Endothelial cell of umbilical vein (primary cell): ENCODE measurements at regions not wholly inside any gene's neighbourhood (a gene's known extent, or its start where the extent isn't known, plus 50 kb on each side); places are given as distances from the start of the nearest gene placed in this dataset.

Source experiments
- EZH2 ChIP-seq: IDR thresholded peaks from 2 replicates; pipeline ENCODE4 v1.6.1; 2012; ENCODE audit warnings: borderline replicate concordance, low read depth, mild to moderate bottlenecking, moderate library complexity, low read length, inconsistent platforms; ENCODE audit not compliant: severe bottlenecking
- POLR2A ChIP-seq: IDR thresholded peaks from 2 replicates; pipeline ENCODE4 v1.6.1; 2012; ENCODE audit warnings: low read depth, mild to moderate bottlenecking, control low read depth, low read length

- TF ChIP-seq EZH2 (no peak), POLR2A (no peak)
Observed at GRCh38 chr2:172273910-172274571, 153.3 kb upstream of the ITGA6 start.
